GM21576 (cell line): ENCODE measurements at regions not wholly inside any gene's neighbourhood (a gene's known extent, or its start where the extent isn't known, plus 50 kb on each side); places are given as distances from the start of the nearest gene placed in this dataset.

Experiments
- ATAC-seq: cut with Tn5 transposase; IDR thresholded peaks from one replicate; pipeline ENCODE4 v1.9.1; 2021; ENCODE audit warnings: mild to moderate bottlenecking, moderate library complexity; ENCODE audit not compliant: unreplicated experiment

DNA sequence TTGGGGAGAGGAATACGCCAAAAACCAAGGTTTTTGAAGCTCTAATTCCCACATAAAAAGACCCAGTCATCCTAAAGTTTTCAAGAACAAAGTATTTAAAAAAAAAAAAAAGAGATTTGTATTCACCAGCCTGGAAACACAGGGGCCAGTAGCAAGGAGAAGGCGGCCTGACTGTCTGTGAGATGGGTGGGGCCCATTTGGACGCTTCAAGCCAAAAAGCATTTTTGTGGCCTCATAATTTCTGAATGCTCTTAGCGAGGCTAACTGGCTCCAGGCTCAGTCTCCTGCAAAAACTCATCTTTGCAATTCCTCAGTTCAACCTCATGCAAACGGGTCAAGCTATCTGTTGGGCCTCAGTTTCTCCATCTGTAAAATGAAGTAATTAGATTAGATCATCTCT lies 514.1 kb downstream of the MED13L start:
- no peak for ATAC-seq

- no peak for ATAC-seq
These were observed 514.6 kb downstream of the MED13L start for GRCh38 chr12:115762936-115763335.

DNA sequence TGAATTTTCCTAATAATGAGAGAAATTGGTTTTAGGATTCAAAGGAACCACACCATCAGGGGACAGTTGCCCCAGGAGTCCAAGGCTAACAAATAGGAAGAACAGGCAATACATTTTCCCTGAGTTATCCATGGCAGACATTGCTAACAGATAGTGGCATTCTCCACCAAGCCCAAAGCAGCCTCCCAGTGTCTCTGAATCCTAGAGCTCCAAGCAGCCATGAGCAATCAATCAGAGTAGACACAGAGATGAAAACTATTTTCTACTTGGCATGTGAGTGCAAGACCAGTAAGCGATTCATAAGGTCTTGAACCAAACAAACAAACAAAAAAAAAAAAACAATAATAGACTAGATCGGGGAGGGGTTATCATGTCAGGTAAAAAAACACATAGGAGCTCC lies 515.7 kb downstream of the MED13L start:
- no peak for ATAC-seq

- no peak for ATAC-seq
These were observed 517.3 kb downstream of the MED13L start for GRCh38 chr12:115760231-115760630.

DNA sequence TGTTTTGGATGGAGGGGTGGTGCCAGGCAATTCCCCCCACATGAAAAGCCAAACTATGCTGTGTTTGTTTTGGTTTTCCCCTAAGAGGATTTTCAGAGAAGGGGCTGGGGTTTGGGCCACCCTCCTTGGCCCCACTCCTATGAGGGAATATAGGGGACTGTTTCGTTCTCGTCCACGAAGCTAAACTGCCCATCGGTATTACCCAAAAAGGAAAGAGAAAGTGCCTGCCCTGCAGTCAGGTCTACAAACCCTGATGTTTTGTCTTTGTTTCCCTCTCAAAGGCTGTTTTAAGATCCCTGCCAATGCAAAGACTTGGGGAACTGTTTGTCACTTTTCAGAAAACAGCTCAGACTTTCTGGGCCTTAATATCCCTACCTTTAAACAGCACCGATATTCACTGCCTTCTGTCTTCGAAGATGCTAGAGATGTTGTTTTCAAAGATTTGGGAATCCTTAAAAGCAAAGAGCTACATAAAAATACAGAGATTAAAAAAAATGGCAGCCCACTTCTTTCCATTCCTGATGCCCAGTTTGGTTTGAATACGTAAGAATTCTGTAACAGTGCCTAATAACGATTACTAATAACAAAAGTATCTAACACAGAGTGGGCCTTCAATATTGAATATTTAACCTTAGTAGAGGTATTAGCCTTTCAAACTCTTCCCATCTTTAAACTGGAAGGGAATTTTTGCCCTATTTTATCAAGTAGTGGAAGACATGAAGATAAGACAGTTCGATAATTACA lies 518.4 kb downstream of the MED13L start:
- ATAC-seq, result no peak

- ATAC-seq, result no peak
These were observed 519.3 kb downstream of the MED13L start for GRCh38 chr12:115758183-115758582.

DNA sequence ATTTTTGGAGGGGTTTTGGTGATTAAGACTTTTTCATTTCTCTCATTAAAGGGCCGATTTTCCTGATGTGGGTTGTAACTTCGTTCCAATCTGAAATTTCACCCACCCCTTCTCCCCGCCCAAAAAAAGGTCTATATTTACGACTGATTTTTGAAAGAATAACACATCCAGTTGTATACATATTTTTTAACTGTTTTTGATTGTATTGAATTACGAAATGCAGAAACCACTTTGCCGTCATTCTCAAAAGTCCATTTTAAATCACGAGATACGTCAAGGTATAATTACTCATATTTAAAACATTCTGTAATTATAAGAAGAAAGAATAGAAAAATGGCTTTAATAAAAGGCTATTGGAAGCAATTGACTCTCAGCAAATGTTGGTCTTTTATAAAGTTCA lies 520.7 kb downstream of the MED13L start:
- ATAC-seq, result no peak

DNA sequence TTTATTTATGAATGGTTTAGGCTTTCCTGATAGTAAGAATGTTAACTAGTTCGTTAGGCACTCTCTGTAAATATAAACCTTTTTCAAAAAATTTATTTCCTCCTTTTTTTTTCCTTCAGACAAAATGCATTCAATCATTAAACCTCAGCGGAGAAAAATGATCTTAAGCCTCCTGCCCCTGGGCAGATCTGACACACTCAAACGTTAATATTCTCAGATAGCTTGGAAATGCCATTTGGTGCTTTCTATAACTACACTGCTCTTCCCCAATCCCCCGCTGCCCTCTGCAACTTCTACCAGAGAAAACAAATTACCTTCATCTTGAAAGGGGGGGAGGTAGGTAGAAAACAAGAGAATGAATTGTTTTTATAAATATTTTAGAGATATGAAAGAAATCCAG lies 521.2 kb downstream of the MED13L start:
- ATAC-seq, result no peak

GRCh38 chr12:115755725-115756085 lies 521.8 kb downstream of the MED13L start:
- ATAC-seq, result no peak

DNA sequence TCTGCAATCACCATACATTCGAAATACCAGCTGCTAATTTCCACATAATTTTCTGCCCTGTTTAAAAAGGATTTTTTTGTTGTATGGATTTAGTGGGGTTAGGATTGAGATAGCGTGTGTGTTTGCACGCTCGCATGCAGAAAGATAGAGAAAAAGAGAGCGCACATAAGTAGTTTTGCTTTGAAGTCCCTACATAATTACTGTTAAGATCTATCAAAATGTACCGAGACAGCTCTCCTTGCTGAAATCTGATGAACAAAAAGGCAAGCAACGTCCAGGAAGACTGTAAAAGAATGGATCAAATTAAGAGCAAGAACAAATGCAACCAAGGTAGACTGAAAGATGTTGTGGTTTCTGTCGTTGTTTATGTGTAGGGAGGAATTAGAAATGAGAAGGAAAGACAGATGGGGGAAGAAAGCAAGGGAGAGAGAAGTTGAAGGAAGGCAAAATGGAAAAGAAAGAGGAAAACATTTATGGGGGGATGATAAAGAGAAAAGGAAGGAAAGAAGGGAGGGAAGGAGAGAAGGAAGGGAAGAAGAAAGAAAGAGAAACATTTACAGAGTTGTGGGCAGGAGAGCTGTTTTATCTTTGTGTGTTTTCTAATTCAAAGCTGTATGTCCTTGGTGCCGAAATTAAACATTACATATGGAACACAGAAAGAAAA lies 522.3 kb downstream of the MED13L start:
- no peak for ATAC-seq

DNA sequence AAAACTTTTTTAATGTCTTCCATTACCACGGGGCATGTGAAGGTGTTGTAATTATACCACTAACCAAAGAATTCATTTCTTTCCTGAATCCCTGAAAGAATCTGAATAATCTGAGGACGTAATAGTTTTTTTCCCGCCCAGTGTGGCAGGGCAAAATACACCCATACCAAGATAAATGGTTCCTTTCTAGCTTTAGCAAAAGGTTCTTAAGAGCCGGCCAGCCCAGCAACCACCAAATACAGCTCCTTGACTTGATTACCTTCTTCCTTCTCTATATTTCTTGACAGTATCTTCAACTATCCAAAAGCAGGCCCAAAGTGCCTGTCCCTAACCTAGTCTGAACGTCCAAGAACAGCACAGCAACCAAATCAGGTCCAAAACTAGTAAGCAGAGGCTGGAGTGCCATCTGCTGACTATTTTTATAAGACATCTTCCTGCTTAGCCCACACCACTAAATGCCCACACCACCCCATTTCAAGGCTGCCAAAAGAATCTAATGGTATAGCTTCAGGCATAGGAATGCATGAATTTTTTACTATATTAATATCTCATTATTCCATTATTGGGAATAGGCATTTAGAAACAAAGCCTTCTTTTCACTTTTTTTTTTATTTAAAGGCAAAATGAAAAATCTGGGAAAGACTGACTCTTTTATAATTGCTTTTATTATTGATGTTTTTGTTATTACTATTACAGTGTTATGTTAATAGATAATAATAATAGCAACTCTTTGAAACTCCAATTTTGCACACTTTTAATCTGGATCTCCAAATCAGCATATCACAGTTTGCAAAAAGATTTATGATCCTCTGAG lies 524.4 kb downstream of the MED13L start:
- ATAC-seq, result no peak

- ATAC-seq, result no peak
These were observed 525.3 kb downstream of the MED13L start for GRCh38 chr12:115752156-115752555.

- ATAC-seq, result no peak
These were observed 527.2 kb downstream of the MED13L start for GRCh38 chr12:115750340-115750739.

DNA sequence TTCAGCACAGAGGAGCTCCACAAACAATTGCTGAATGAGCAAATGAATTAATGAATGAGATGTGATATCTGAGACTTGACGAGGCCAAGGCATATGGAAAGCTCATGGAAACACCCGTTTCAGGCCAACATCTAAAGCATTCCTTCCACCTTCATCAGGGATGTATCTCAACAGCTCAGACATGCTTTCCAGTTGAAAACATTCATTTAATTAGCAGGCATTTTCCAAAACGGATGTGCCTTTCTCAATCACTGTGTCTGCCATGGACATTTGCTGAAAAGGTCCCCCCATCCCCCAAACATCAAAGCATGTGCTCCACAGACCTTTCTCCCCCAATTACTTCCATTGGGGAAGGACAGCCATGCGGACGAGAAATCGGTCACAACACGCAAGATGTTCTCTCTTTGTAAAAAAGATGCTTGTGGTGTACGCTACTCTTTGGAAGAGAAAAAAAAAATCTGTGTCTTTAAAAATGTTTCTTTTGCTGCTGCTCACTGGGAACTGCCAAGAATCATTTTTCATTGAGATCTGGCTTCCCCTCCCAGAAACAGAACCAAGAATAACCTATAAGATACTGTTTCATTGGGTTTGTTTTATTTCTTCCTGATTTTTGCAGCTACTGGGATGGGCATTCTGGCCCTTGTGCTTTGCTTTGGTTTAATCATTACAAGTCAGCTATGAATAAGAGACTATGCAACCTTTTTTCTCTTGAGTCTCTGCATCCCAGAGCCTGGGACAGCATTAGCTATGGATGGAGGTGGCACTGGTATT lies 528.2 kb downstream of the MED13L start:
- ATAC-seq, result no peak

- no peak for ATAC-seq
These were observed 536.8 kb downstream of the MED13L start for GRCh38 chr12:115740586-115741155.

GRCh38 chr12:115737895-115738294 lies 539.6 kb downstream of the MED13L start:
- ATAC-seq, result no peak

- no peak for ATAC-seq
These were observed 541.1 kb downstream of the MED13L start for GRCh38 chr12:115736360-115736759.

DNA sequence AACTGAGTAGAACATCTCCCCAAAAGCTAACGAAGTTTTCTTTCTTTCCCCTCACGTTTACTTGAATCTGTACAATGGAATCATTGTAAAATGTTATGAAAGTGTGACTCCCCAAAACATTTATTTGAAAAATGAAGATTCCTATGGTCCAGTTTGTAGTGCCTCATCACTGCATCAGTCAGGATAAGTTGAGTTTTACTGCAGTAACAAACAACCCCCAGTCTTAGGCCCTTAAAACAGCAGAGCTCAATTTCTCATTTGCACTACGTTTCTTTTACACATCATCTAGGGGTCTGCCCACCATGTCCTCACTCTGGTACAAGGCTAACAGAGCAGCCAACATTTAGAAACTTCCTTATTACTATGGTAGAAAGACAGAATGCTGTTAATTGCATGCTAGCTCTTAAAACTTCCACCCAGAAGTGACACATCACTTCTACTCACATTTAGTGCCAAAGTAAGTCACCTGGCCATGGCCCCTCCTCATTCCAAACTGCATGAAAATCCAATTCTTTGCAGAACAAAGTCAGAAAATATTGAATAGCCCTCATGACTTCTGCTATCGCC lies 546.4 kb downstream of the MED13L start:
- no peak for ATAC-seq

DNA sequence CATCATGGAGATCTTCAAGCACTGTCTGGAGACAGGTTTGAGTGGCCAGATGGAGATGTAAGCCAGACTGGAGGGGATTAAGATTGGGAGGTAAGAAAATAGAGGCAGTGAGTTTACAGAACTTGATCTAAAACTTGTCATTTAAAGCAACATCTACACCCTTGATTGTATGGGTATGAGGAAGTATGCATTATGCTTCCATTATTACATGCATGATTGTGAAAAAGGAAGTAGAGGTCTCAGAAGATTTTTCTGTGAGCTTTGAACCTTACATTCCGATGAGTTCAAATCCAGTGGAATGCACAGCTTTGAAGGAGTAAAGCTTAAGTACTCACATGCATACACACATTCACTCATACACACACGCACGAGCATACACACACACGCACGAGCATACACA lies 550.8 kb downstream of the MED13L start:
- no peak for ATAC-seq

- no peak for ATAC-seq
These were observed 555.3 kb downstream of the MED13L start for GRCh38 chr12:115722181-115722580.
